ENCODE measurements at regions not wholly inside any gene's neighbourhood (a gene's known extent, or its start where the extent isn't known, plus 50 kb on each side); places are given as distances from the start of the nearest gene placed in this dataset.

GRCh38 chr11:19478891-19479290, 233.7 kb upstream of the NAV2 start:
- TF ChIP-seq YY1 (IDR thresholded peaks at IDR 0.05; ENCODE audit: insufficient read depth, insufficient read length) (no peak), SUZ12 (IDR thresholded peaks at IDR 0.05; ENCODE audit: extremely low read depth, insufficient read depth, insufficient read length) (no peak)
